ENCODE measurements at regions not wholly inside any gene's neighbourhood (a gene's known extent, or its start where the extent isn't known, plus 50 kb on each side); places are given as distances from the start of the nearest gene placed in this dataset.

- no peak for DNase-seq
Measured at GRCh38 chr13:99125326-99125915, 75.2 kb upstream of the UBAC2 start.

GRCh38 chr13:99126821-99127220, 73.8 kb upstream of the UBAC2 start:
- no peak for DNase-seq

GRCh38 chr13:99129050-99129449, 71.6 kb upstream of the UBAC2 start:
- no peak for DNase-seq

GRCh38 chr13:99129951-99130350, 70.7 kb upstream of the UBAC2 start:
- no peak for DNase-seq

GRCh38 chr13:99131410-99131809, 69.2 kb upstream of the UBAC2 start:
- no peak for DNase-seq

- DNase-seq = no peak
Measured at GRCh38 chr13:99132295-99132835, 68.3 kb upstream of the UBAC2 start.

GRCh38 chr13:99133230-99133629, 67.4 kb upstream of the UBAC2 start:
- no peak for DNase-seq

GRCh38 chr13:99133848-99134247, 66.8 kb upstream of the UBAC2 start:
- no peak for DNase-seq

GRCh38 chr13:99135591-99135990, 65.1 kb upstream of the UBAC2 start:
- no peak for DNase-seq

GRCh38 chr13:99136427-99136954, 64.2 kb upstream of the UBAC2 start:
- DNase-seq = no peak

GRCh38 chr13:99140831-99141230, 59.8 kb upstream of the UBAC2 start:
- no peak for DNase-seq

GRCh38 chr13:99143904-99144303, 56.8 kb upstream of the UBAC2 start:
- DNase-seq = no peak

GRCh38 chr13:99144306-99144705, 56.3 kb upstream of the UBAC2 start:
- no peak for DNase-seq

GRCh38 chr13:99145461-99145860, 55.2 kb upstream of the UBAC2 start:
- no peak for DNase-seq

GRCh38 chr13:99150575-99151361, 49.9 kb upstream of the UBAC2 start:
- no peak for DNase-seq
